MM.1S (cell line): ENCODE measurements at regions not wholly inside any gene's neighbourhood (a gene's known extent, or its start where the extent isn't known, plus 50 kb on each side); places are given as distances from the start of the nearest gene placed in this dataset.

Source experiments
- DNase-seq: peaks from one replicate; pipeline ENCODE4 v3.0.0-alpha.2; 2015
- H2AFZ ChIP-seq: fragments of 300-600 bp; sonication (generic); 2 replicates; pipeline ENCODE4 v1.6.0; 2016; ENCODE audit warnings: antibody characterized with exemption, low read length
- H3F3A ChIP-seq: fragments of 300-600 bp; sonication (generic); 2 replicates; pipeline ENCODE4 v1.6.1; 2016; ENCODE audit warnings: mild to moderate bottlenecking, antibody characterized with exemption, low read length, moderate library complexity, mixed read lengths; ENCODE audit not compliant: insufficient read depth
- H3K27ac ChIP-seq: fragments of 300-600 bp; sonication (generic); 2 replicates; pipeline ENCODE4 v1.5.1; 2016; ENCODE audit warnings: mild to moderate bottlenecking, low read length
- H3K27me3 ChIP-seq: fragments of 300-600 bp; sonication (generic); replicated peaks from 2 replicates; pipeline ENCODE4 v1.6.0; 2016; ENCODE audit warnings: low read length; ENCODE audit not compliant: insufficient read depth
- H3K36me3 ChIP-seq: fragments of 300-600 bp; sonication (generic); replicated peaks from 2 replicates; pipeline ENCODE4 v1.6.1; 2016; ENCODE audit warnings: mild to moderate bottlenecking, low read length, mixed read lengths; ENCODE audit not compliant: insufficient read depth
- H3K4me1 ChIP-seq: fragments of 300-600 bp; sonication (generic); 2 replicates; pipeline ENCODE4 v1.6.1; 2016; ENCODE audit warnings: low read length, mixed read lengths
- H3K4me2 ChIP-seq: fragments of 300-600 bp; sonication (generic); 2 replicates; pipeline ENCODE4 v1.6.0; 2016; ENCODE audit warnings: low read depth, low read length
- H3K4me3 ChIP-seq: fragments of 300-600 bp; sonication (generic); 2 replicates; pipeline ENCODE4 v1.5.1; 2016; ENCODE audit warnings: low read length, mixed read lengths
- H3K79me2 ChIP-seq: fragments of 300-600 bp; sonication (generic); 2 replicates; pipeline ENCODE4 v1.6.1; 2016; ENCODE audit warnings: mixed run types, low read length, mixed read lengths
- H3K9ac ChIP-seq: fragments of 300-600 bp; sonication (generic); 2 replicates; pipeline ENCODE4 v1.6.1; 2016; ENCODE audit warnings: low read length, mixed read lengths
- H3K9me2 ChIP-seq: fragments of 300-600 bp; sonication (generic); replicated peaks from 2 replicates; pipeline ENCODE4 v1.6.1; 2016; ENCODE audit warnings: mild to moderate bottlenecking, low read length, mixed read lengths; ENCODE audit not compliant: insufficient read depth
- H3K9me3 ChIP-seq: fragments of 300-600 bp; sonication (generic); replicated peaks from 2 replicates; pipeline ENCODE4 v1.6.1; 2016; ENCODE audit warnings: mild to moderate bottlenecking, low read length, mixed read lengths; ENCODE audit not compliant: insufficient read depth
- H4K20me1 ChIP-seq: fragments of 300-600 bp; sonication (generic); 2 replicates; pipeline ENCODE4 v1.6.1; 2016; ENCODE audit warnings: mild to moderate bottlenecking, low read length, moderate library complexity, mixed read lengths; ENCODE audit not compliant: insufficient read depth
- EZH2 ChIP-seq: fragments of 300-600 bp; sonication (generic); optimal IDR thresholded peaks from 2 replicates; pipeline ENCODE3; 2017; ENCODE audit warnings: low read depth, mild to moderate bottlenecking, antibody characterized with exemption, low read length, mixed read lengths
- EZH2phosphoT487 ChIP-seq: fragments of 300-600 bp; sonication (generic); IDR thresholded peaks from 2 replicates; pipeline ENCODE4 v1.6.1; 2018; ENCODE audit warnings: antibody characterized with exemption, low read length
- TF ChIP-seq, protein P1 (sequence below): fragments of 300-600 bp; sonication (generic); IDR thresholded peaks from 2 replicates; pipeline ENCODE4 v1.5.1; 2016; ENCODE audit warnings: antibody characterized with exemption, low read length, mixed read lengths

DNA sequence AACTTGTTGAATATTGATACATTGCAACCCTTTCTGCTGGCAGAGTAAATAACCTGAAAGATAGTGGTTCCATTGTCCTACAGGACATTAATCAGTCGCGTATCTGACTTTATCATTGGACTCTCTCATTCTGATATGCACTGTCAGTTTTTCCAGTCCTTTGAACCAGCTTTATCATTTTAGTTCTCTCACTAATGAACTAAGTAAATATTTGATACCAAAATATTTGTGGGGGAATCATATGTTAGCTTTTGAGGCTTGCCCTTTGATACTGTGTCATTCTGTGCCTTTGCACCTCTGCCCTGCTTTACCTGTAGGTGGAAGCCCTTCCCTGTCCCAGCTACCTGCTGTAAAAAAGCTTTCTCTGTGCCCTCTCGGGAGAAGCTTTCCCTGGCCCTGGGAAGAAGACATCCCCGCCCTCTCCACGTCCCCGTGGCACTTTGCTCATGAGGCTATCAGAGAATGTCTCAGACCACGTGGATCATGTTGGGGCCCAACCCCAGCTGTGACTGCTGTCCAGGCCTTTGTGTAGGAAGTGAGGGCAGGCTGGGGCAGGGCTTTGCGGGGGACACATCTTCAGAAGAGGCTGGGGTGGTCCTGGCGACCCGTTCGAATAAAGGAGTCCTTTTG lies 117.8 kb upstream of the NXT1 start:
- no peaks in the 10 kb centered on the region for H3K9me2 ChIP-seq
- H4K20me1 ChIP-seq, result no peaks in the 10 kb centered on the region
- H3K4me3 ChIP-seq, result no peak overlapping the region
- no peaks in the 10 kb centered on the region for H3K4me1 ChIP-seq
- H3K4me2 ChIP-seq, result no peak overlapping the region
- H3K79me2 ChIP-seq, result no peaks in the 10 kb centered on the region
- no peaks in the 10 kb centered on the region for H3K9me3 ChIP-seq
- DNase-seq, result no peak
- H3K27me3 ChIP-seq, result no peaks in the 10 kb centered on the region
- no peak overlapping the region for H2AFZ ChIP-seq
- no peak for TF ChIP-seq EZH2phosphoT487
- TF ChIP-seq, protein P1, sequence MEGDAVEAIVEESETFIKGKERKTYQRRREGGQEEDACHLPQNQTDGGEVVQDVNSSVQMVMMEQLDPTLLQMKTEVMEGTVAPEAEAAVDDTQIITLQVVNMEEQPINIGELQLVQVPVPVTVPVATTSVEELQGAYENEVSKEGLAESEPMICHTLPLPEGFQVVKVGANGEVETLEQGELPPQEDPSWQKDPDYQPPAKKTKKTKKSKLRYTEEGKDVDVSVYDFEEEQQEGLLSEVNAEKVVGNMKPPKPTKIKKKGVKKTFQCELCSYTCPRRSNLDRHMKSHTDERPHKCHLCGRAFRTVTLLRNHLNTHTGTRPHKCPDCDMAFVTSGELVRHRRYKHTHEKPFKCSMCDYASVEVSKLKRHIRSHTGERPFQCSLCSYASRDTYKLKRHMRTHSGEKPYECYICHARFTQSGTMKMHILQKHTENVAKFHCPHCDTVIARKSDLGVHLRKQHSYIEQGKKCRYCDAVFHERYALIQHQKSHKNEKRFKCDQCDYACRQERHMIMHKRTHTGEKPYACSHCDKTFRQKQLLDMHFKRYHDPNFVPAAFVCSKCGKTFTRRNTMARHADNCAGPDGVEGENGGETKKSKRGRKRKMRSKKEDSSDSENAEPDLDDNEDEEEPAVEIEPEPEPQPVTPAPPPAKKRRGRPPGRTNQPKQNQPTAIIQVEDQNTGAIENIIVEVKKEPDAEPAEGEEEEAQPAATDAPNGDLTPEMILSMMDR, result no peak
- no peak for TF ChIP-seq EZH2
- H3K9ac ChIP-seq, result no peak overlapping the region
- H3K36me3 ChIP-seq, result no peaks in the 10 kb centered on the region
- H3K27ac ChIP-seq, result no peak overlapping the region
- H3F3A ChIP-seq, result no peaks in the 10 kb centered on the region

DNA sequence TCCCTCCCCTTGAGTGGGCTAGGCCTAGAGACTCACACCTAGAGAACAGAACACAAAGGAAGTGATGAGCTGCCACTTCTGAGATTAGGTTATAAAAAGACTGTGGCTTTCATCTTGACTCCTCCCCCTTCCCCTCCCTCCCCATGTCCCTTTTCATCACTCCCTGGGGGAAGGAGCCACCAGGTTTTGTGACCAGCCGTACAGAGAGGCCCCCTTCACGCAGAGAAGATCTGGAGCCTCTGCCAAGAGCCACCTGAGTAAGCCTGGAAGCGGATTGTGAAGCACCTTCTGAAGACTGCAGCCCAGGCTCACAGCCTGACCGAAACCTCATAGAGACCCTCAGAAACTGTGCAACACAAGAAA lies 118.4 kb upstream of the NXT1 start:
- H3F3A ChIP-seq, result no peaks in the 10 kb centered on the region
- no peak overlapping the region for H3K27ac ChIP-seq
- no peaks in the 10 kb centered on the region for H3K27me3 ChIP-seq
- TF ChIP-seq, protein P1, result no peak
- TF ChIP-seq EZH2 (no peak), EZH2phosphoT487 (no peak)
- no peaks in the 10 kb centered on the region for H3K9me2 ChIP-seq
- H3K9ac ChIP-seq, result no peak overlapping the region
- no peaks in the 10 kb centered on the region for H4K20me1 ChIP-seq
- H3K9me3 ChIP-seq, result no peaks in the 10 kb centered on the region
- no peaks in the 10 kb centered on the region for H3K79me2 ChIP-seq
- no peak overlapping the region for H3K4me3 ChIP-seq
- H2AFZ ChIP-seq, result no peak overlapping the region
- DNase-seq, result no peak
- no peak overlapping the region for H3K4me2 ChIP-seq
- H3K4me1 ChIP-seq, result no peaks in the 10 kb centered on the region
- H3K36me3 ChIP-seq, result no peaks in the 10 kb centered on the region

DNA sequence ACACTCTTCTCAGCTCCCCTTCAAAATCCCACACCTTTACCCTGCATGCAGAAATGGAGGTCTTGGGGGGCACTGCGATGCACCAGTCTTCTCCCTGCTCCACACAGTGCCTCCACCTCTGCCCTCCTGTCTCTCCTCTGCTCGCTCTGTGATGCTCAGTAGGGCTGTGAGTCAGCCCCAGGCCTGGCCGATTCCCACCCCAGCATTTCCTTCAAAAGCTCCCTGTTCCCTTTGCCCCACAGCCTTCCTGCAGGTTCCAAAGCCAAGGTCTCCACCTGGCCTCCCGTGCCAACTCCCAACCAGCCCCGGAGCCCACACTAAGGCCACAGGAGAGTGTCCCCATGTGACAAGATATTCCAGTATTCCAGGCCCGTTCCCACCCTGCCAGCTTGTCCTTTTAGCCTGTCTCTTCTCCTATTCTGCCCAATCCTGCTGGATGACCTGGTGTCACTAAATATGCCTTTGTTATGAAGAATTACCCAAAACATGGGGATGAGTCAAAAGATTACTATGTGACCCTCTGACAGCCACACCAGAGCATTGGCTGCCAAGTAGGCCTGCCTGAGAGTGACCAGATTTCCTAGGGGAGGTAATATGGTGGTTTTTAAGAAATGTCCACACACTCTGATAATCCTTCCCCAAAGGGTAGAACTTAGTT lies 118.9 kb upstream of the NXT1 start:
- Histone ChIP-seq H3K9me2 (no peaks in the 10 kb centered on the region), H4K20me1 (no peaks in the 10 kb centered on the region), H3K79me2 (no peaks in the 10 kb centered on the region), H3K4me1 (no peaks in the 10 kb centered on the region), H3K36me3 (no peaks in the 10 kb centered on the region), H2AFZ (no peak overlapping the region), H3K4me2 (no peak overlapping the region), H3K9me3 (no peaks in the 10 kb centered on the region), H3K4me3 (no peak overlapping the region), H3K27me3 (no peaks in the 10 kb centered on the region), H3F3A (no peaks in the 10 kb centered on the region), H3K27ac (no peak overlapping the region), H3K9ac (no peak overlapping the region)
- TF ChIP-seq EZH2 (no peak), EZH2phosphoT487 (no peak)
- TF ChIP-seq, protein P1, result no peak
- no peak for DNase-seq
